Bronchial epithelial cell (primary cell): ENCODE measurements at regions not wholly inside any gene's neighbourhood (a gene's known extent, or its start where the extent isn't known, plus 50 kb on each side); places are given as distances from the start of the nearest gene placed in this dataset.
A peak's percentile ranks its signal among the peaks of the same experiment; 100 is the strongest.

ENCODE experiments used
- DNase-seq: peaks from one replicate; pipeline ENCODE4 v3.0.0-alpha.2; 2010; ENCODE audit warnings: low read depth
- FAIRE-seq: peaks from 2 replicates; lab custom pipeline; 2011; peaks lifted over from hg19 to GRCh38; lab: Jason Lieb, UNC
- H3K27me3 ChIP-seq: 2 replicates; pipeline ENCODE4 v1.5.1; 2011; ENCODE audit warnings: low read length; ENCODE audit not compliant: control insufficient read depth, insufficient read depth
- H3K36me3 ChIP-seq: 2 replicates; pipeline ENCODE4 v1.5.1; 2011; ENCODE audit warnings: low read length; ENCODE audit not compliant: control insufficient read depth, insufficient read depth
- H3K4me3 ChIP-seq: 2 replicates; pipeline ENCODE4 v1.5.1; 2011; ENCODE audit warnings: mild to moderate bottlenecking, low read depth, low read length, control low read depth
- TF ChIP-seq, protein P1 (sequence below): IDR thresholded peaks from 2 replicates; pipeline ENCODE4 v1.5.1; 2011; ENCODE audit warnings: mild to moderate bottlenecking, moderate library complexity, low read length, control low read depth, inconsistent platforms; ENCODE audit not compliant: insufficient read depth, severe bottlenecking

DNA sequence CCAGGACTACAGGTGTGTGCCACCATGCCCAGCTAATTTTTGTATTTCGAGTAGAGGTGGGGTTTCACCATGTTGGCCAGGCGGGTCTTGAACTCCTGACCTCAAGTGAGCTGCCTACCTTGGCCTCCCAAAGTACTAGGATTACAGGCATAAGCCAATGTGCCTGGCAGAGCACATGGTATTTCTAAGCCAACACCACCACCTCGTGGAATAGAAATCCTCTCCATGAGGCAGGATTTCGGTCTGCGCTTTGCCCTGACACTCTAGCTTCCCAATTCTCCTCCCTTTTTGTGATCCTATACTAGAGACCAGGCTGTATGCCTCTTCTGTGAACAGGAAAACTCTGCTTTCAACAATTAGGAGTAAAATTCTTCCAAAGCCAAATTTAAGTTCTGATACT, 372.2 kb downstream of the VGLL3 start:
- H3K36me3 ChIP-seq: no peaks in the 10 kb centered on the region
- no peak overlapping the region for H3K4me3 ChIP-seq
- no peaks in the 10 kb centered on the region for H3K27me3 ChIP-seq
- DNase-seq (no peak), FAIRE-seq (no peak)
- TF ChIP-seq, protein P1, sequence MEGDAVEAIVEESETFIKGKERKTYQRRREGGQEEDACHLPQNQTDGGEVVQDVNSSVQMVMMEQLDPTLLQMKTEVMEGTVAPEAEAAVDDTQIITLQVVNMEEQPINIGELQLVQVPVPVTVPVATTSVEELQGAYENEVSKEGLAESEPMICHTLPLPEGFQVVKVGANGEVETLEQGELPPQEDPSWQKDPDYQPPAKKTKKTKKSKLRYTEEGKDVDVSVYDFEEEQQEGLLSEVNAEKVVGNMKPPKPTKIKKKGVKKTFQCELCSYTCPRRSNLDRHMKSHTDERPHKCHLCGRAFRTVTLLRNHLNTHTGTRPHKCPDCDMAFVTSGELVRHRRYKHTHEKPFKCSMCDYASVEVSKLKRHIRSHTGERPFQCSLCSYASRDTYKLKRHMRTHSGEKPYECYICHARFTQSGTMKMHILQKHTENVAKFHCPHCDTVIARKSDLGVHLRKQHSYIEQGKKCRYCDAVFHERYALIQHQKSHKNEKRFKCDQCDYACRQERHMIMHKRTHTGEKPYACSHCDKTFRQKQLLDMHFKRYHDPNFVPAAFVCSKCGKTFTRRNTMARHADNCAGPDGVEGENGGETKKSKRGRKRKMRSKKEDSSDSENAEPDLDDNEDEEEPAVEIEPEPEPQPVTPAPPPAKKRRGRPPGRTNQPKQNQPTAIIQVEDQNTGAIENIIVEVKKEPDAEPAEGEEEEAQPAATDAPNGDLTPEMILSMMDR: no peak

DNA sequence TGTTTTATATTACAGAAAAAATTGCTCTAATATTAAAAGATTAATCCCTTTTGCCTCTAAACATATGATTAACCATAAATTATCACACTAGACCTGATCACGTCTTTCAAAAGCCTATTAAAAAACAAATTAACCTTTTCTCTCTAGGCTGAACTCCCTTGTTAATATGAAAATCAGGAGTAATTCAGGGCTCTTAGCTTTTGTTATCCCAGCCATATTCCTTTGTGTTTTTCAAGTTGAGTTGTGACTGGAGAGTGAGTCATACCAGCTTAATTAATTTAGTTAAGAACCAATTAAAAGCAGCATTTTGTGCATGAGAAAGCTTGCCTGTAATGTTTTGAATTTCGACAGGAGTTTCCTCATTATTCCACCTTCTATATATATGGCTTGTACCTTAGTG, 385.8 kb downstream of the VGLL3 start:
- DNase-seq: no peak
- FAIRE-seq: no peak
- no peak overlapping the region for H3K4me3 ChIP-seq
- no peaks in the 10 kb centered on the region for H3K27me3 ChIP-seq
- TF ChIP-seq, protein P1: no peak
- no peaks in the 10 kb centered on the region for H3K36me3 ChIP-seq

DNA sequence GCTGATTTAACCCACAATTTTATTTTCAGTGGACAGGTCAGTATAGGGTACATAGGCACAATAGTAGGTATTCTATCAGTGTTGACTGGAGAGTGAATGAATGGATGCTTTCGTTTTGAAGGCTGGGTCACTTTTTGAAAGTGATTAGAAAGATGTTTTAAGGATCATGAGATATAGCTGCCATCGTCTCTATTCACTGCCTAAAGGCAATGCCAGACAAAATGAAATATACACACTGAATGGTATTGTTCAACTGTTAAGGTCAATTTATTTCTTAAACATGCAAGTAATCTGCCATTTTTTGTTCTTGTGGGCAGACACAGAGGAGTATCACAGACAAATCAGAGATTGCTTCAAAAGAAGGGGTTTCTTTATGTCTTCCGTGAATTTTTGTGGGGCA, 395.3 kb downstream of the VGLL3 start:
- H3K36me3 ChIP-seq: no peaks in the 10 kb centered on the region
- FAIRE-seq (no peak), DNase-seq (no peak)
- no peak overlapping the region for H3K4me3 ChIP-seq
- H3K27me3 ChIP-seq: no peaks in the 10 kb centered on the region
- TF ChIP-seq, protein P1: no peak

DNA sequence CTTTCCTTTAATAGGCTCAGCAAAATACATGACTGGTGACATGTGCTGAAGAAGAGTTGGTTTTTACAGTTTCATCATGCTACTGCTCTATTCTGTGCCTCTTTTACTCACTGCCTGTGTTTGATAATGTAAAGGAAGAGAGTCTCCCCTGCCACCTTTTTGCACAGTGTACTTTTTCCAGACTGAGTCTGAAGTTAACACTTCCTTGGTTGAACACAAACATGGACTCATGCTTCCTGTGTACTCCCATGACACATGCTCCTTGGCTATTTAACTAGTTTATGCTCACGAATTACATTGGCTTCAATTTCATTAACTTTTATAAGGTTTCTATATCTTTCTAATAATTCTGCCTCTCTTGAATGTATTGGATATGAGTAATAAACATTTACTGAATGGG, 396.1 kb downstream of the VGLL3 start:
- H3K36me3 ChIP-seq: no peaks in the 10 kb centered on the region
- DNase-seq (no peak), FAIRE-seq (no peak)
- H3K27me3 ChIP-seq: no peaks in the 10 kb centered on the region
- H3K4me3 ChIP-seq: no peak overlapping the region
- TF ChIP-seq, protein P1: no peak

DNA sequence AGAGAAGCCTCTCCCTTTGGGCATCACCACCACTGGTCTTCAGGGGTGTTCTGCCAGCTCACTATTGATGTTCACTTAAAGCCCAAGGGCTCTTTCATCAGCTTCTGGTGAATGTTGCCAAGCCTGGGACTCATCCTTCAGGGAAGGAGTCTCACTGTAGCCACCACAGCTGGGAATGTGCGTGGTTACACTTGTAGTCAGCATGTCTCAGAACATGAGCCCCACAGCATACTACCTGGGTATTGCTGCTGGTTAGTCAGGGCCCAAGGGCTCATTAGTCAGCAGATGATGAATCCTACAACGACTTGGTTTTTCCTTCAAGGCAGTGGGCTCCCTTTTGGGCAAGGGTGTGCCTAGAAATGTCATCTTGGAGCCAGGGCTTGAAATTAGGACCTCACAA, 412.9 kb downstream of the VGLL3 start:
- TF ChIP-seq, protein P1: no peak
- no peaks in the 10 kb centered on the region for H3K36me3 ChIP-seq
- no peaks in the 10 kb centered on the region for H3K27me3 ChIP-seq
- no peak overlapping the region for H3K4me3 ChIP-seq
- DNase-seq (no peak), FAIRE-seq (no peak)

DNA sequence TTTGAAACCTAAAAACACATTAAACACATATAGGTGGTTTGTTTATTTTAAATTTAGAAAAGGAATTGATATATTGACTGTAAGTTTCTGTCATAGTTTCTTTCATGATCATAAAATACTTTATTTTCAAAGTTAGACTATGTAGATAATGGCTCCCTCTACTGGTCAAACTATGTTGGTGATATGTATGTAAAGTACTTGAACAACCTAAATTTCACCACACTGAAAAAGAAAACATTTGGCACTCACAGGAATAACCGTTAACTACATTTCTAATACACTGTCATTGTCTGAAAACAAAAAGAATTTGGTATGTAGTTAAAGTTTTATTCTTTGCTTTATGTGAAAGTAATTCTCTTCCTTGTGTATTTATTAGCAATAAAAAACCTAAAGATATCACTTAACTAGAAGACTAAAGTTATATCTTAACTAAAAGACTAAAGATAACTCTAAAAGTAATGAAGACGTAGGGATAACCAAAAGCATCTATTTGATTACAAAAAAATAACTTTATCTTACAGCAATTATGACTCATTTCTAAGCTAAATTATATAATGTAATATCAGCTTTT, 427.5 kb downstream of the VGLL3 start:
- Histone ChIP-seq H3K27me3 (no peaks in the 10 kb centered on the region), H3K4me3 (no peak overlapping the region), H3K36me3 (no peaks in the 10 kb centered on the region)
- peak; percentile 53 for DNase-seq
- TF ChIP-seq, protein P1: peak; percentile 25
- no peak for FAIRE-seq
